ENCODE measurements at regions not wholly inside any gene's neighbourhood (a gene's known extent, or its start where the extent isn't known, plus 50 kb on each side); places are given as distances from the start of the nearest gene placed in this dataset.

GRCh38 chr17:33637534-33637933, 344.4 kb upstream of the ASIC2 start:
- TF ChIP-seq MAX (IDR thresholded peaks at IDR 0.05; ENCODE audit: insufficient read depth, insufficient read length) = no peak
- TF ChIP-seq CTCF (IDR thresholded peaks at IDR 0.05; ENCODE audit: extremely low read depth in 1 of 2, insufficient read depth in 1 of 2, low read depth in 1 of 2, low read length in 2 of 2) = no peak
- TF ChIP-seq POLR2A (IDR thresholded peaks at IDR 0.05; ENCODE audit: low read depth, low read length) = no peak
- no peak for TF ChIP-seq POLR2AphosphoS5 (IDR thresholded peaks at IDR 0.05; ENCODE audit: insufficient read depth, low read depth, low read length)
- TF ChIP-seq EZH2 (IDR thresholded peaks at IDR 0.05; ENCODE audit: borderline replicate concordance, low read depth, low read length, severe bottlenecking) = no peak
- no peak for TF ChIP-seq MYC (IDR thresholded peaks at IDR 0.05; ENCODE audit: low read depth, low read length)
- no peak for TF ChIP-seq JUN (IDR thresholded peaks at IDR 0.05; ENCODE audit: borderline replicate concordance, insufficient read depth, insufficient read length, low read depth)
- no peak for TF ChIP-seq GATA2 (IDR thresholded peaks at IDR 0.05; ENCODE audit: insufficient read depth, insufficient read length, low read depth, low read length)
- TF ChIP-seq FOS (IDR thresholded peaks at IDR 0.05; ENCODE audit: borderline replicate concordance, insufficient read depth, low read length) = no peak

Data from endothelial cell of umbilical vein (primary cell).